K562 (cell line): ENCODE measurements at regions not wholly inside any gene's neighbourhood (a gene's known extent, or its start where the extent isn't known, plus 50 kb on each side); places are given as distances from the start of the nearest gene placed in this dataset.
A peak's percentile ranks its signal among the peaks of the same experiment; 100 is the strongest.

Experiments
- ATAC-seq: fragments of 200-7000 bp; cut with Tn5 transposase; 3 replicates; pipeline ENCODE4 v1.9.1; 2020; ENCODE audit warnings: moderate library complexity
- BruUV-seq: library from RNA; stranded (reverse); fragments of 400-500 nt; replicated peaks from 2 replicates; lab custom pipeline; 2021; lab: Mats Ljungman, UMichigan
- CTCF ChIA-PET: fragments of 300-600 bp; formaldehyde crosslinking; extraction: SDS; loops from one replicate; lab custom pipeline; 2021; ENCODE audit warnings: low intra/inter-chr PET ratio; lab: Yijun Ruan, JAX
- POLR2A ChIA-PET: fragments of 300-600, 350-650 bp; sonication (Branson Sonifier 250); formaldehyde crosslinking; extraction: SDS; loops from one replicate; lab custom pipeline; 2021; ENCODE audit warnings: antibody characterized with exemption, inconsistent platforms; lab: Yijun Ruan, JAX
- DNase-seq, 4 experiments: peaks; one replicate each; pipeline versions ENCODE4 v3.0.0 to v3.0.0-alpha.2; 2011 to 2018; ENCODE audit warnings: low spot score in 3 of 4, mixed read lengths in 3 of 4; ENCODE audit errors: extremely low read depth in 1 of 4
- FAIRE-seq: peaks from 2 replicates; lab custom pipeline; 2011; peaks lifted over from hg19 to GRCh38; lab: Jason Lieb, UNC
- H2AFZ ChIP-seq: 2 replicates; pipeline ENCODE4 v1.6.0; 2011; ENCODE audit warnings: low read depth, low read length, control low read depth, inconsistent platforms
- H3K27ac ChIP-seq: fragments of 200-600 bp; 3 replicates; pipeline ENCODE4 v1.8.0; 2011; ENCODE audit warnings: low read depth, mild to moderate bottlenecking, control low read depth, inconsistent platforms, low read length, moderate library complexity, mixed read lengths; ENCODE audit errors: extremely low read depth
- H3K27me3 ChIP-seq, 2 experiments: fragments of 300-600 bp in 1 of 2; 2 replicates in 1 of 2; 3 replicates in 1 of 2; pipeline versions ENCODE4 v1.6.0 to v1.8.0; 2011; ENCODE audit warnings: inconsistent platforms in 2 of 2, low read length in 2 of 2, mild to moderate bottlenecking in 1 of 2, mixed read lengths in 1 of 2, moderate library complexity in 1 of 2; ENCODE audit not compliant: control insufficient read depth in 2 of 2, insufficient read depth in 2 of 2
- H3K36me3 ChIP-seq: fragments of 300-600 bp; 3 replicates; pipeline ENCODE4 v1.8.0; 2011; ENCODE audit warnings: mild to moderate bottlenecking, low read length, inconsistent platforms; ENCODE audit not compliant: control insufficient read depth, insufficient read depth
- H3K4me1 ChIP-seq, 2 experiments: fragments of 200-600 bp in 1 of 2; replicated peaks in 1 of 2; 2 replicates in 1 of 2; 3 replicates in 1 of 2; pipeline versions ENCODE4 v1.5.1 to v1.8.0; 2011; ENCODE audit warnings: inconsistent platforms in 2 of 2, low read length in 2 of 2, mild to moderate bottlenecking in 1 of 2, mixed read lengths in 1 of 2, moderate library complexity in 1 of 2; ENCODE audit not compliant: control insufficient read depth in 2 of 2, insufficient read depth in 2 of 2
- H3K4me2 ChIP-seq: 2 replicates; pipeline ENCODE4 v1.6.1; 2011; ENCODE audit warnings: low read length, control low read depth, inconsistent platforms, mixed read lengths; ENCODE audit not compliant: insufficient read depth
- H3K4me3 ChIP-seq: fragments of 200-600 bp; sonication (generic), shearing (Covaris generic); 2 replicates; pipeline ENCODE4 v1.5.1; 2016; ENCODE audit warnings: control low read depth, inconsistent platforms
- H3K79me2 ChIP-seq: fragments of 200-600 bp; 3 replicates; pipeline ENCODE4 v1.8.0; 2011; ENCODE audit warnings: low read length, inconsistent platforms; ENCODE audit not compliant: control insufficient read depth, insufficient read depth
- H3K9ac ChIP-seq, 2 experiments: 2 replicates each; pipeline versions ENCODE4 v1.6.0 to v1.6.1; 2011; ENCODE audit warnings: low read depth in 2 of 2, low read length in 2 of 2, control low read depth in 1 of 2, inconsistent platforms in 1 of 2, mild to moderate bottlenecking in 1 of 2, mixed read lengths in 1 of 2; ENCODE audit not compliant: insufficient read depth in 1 of 2
- H3K9me1 ChIP-seq: one replicate; pipeline ENCODE4 v1.6.0; 2011; ENCODE audit warnings: inconsistent platforms, mild to moderate bottlenecking, low read length, moderate library complexity; ENCODE audit not compliant: control insufficient read depth, insufficient read depth
- H3K9me3 ChIP-seq: replicated peaks from 2 replicates; pipeline ENCODE4 v1.5.1; 2011; ENCODE audit warnings: low read depth, low read length, inconsistent platforms; ENCODE audit not compliant: control insufficient read depth, insufficient read depth
- H4K20me1 ChIP-seq: replicated peaks from 2 replicates; pipeline ENCODE4 v1.6.1; 2011; ENCODE audit warnings: low read length, inconsistent platforms, mixed read lengths; ENCODE audit not compliant: control insufficient read depth, insufficient read depth
- MEF2A ChIP-seq: IDR thresholded peaks from 2 replicates; pipeline ENCODE4 v1.6.1; 2011; ENCODE audit warnings: low read depth, mild to moderate bottlenecking, low read length, moderate library complexity; ENCODE audit not compliant: control insufficient read depth
- MEF2D ChIP-seq: conservative IDR thresholded peaks from 2 replicates; pipeline ENCODE4 v1.6.1; 2016; ENCODE audit warnings: low read depth, missing genetic modification characterization, missing compliant biosample characterization
- MGA ChIP-seq: fragments of 450-650 bp; IDR thresholded peaks from 2 replicates; pipeline ENCODE4 v1.6.1; 2016; ENCODE audit warnings: mild to moderate bottlenecking, moderate library complexity
- STAG1 ChIP-seq: sonication (generic); formaldehyde crosslinking; IDR thresholded peaks from 2 replicates; pipeline ENCODE4 v1.5.0; 2020; ENCODE audit warnings: missing genetic modification reagents, borderline replicate concordance
- TBL1XR1 ChIP-seq, 2 experiments: IDR thresholded peaks; 2 replicates each; pipeline ENCODE4 v1.6.1; 2012; ENCODE audit warnings: improper control_type of control experiment in 2 of 2, low read length in 2 of 2, mild to moderate bottlenecking in 1 of 2
- ZBTB1 ChIP-seq: sonication (generic); formaldehyde crosslinking; IDR thresholded peaks from 2 replicates; pipeline ENCODE4 v1.8.1; 2023; ENCODE audit warnings: missing genetic modification reagents, low read depth, mild to moderate bottlenecking, borderline replicate concordance
- WGBS: fragments of 100-300 bp; shearing (Covaris generic); methylation state at CpG from one replicate; pipeline ENCODE4 v1.1.6; 2016; ENCODE audit warnings: low coverage, mixed read lengths; ENCODE audit not compliant: insufficient coverage; ENCODE audit errors: missing lambda C conversion rate; 5-methylcytosine and 5-hydroxymethylcytosine counted together
- in situ Hi-C: fragments of 300-500 bp; cut with MboI; formaldehyde crosslinking; loops from 4 replicates; pipeline ENCODE4 v1.15.0; 2018; ENCODE audit warnings: inconsistent platforms, mixed read lengths
- intact Hi-C: fragments of 100-400 bp; cut with micrococcal nuclease; formaldehyde crosslinking; loops from 2 replicates; pipeline ENCODE4 v1.14.2; 2022

DNA sequence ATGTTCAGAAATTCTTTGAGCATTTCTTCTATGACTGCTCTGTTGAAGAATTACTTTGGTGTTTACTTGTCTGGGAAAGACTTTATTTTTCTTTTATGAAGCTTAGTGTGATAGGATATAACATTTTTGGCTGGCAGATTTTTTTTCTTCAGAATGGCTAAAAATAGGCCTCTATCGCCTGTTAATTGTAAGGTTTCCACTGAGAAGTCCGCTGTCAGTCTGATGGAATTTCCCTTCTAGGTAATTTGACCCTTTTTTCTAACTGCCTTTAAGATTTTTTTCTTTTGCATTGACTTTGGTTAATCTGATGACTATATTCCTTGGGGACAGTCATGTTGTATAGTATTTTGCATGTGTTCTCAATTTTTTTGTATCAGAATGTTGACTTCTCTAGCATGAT, 590.7 kb downstream of the ADCYAP1 start:
- FAIRE-seq: no peak
- BruUV-seq: no TSS peak
- H3K79me2 ChIP-seq: no peaks in the 10 kb centered on the region

DNA sequence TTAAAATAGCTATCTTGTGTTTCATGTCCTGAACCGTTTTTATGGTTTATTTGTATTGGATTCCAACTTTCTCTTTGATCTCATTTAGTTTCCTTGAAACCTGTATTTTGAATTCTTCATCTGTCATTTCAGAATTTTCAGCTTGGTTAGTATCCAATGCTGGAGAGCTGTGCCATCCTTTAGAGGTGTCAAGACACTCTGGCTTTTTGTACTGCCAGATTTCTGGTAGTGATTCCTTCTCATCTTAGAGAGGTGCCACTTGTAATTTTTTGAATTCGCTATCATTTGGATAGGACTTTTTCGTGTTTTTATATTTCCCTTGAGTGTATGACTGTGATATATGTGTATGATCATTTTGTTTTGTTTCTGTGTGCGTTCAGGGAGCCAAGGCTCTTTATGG, 591.4 kb downstream of the ADCYAP1 start:
- Histone ChIP-seq H3K4me3 (no peak overlapping the region), H3K36me3 (no peaks in the 10 kb centered on the region), H3K4me1 (no peaks in the 10 kb centered on the region), H3K79me2 (no peaks in the 10 kb centered on the region), H3K9me1 (no peaks in the 10 kb centered on the region), H4K20me1 (no peaks in the 10 kb centered on the region), H2AFZ (no peak overlapping the region), H3K4me2 (no peak overlapping the region), H3K9ac (no peak overlapping the region), H3K27me3 (no peaks in the 10 kb centered on the region), H3K27ac (no peak overlapping the region), H3K9me3 (no peaks in the 10 kb centered on the region)
- no TSS peak for BruUV-seq
- 12% methylated on average over 4 of the region's 4 CpGs for WGBS
- ChIA-PET POLR2A (interaction anchor here (0.6 kb wide), 1 partner anchor 902 kb away, joined by 4 read pairs; no protein-coding TSS in a partner anchor), CTCF (no interaction called here)
- ATAC-seq (no peak), DNase-seq (no peak), FAIRE-seq (no peak)
- intact Hi-C loops: loop anchor here (10.0 kb wide), 1 partner anchor 631 kb away; no protein-coding TSS in a partner anchor
- in situ Hi-C loops: no loop called here
- TF ChIP-seq STAG1 (CRISPR knock-in tag) (no peak), MGA (no peak), ZBTB1 (CRISPR knock-in tag) (no peak)

More for the DNA sequence above, 590.7 kb downstream of the ADCYAP1 start:
- TF ChIP-seq MEF2D (peak; percentile 93), MEF2A (peak; percentile 79; the same call in 1 of the 2 replicates), TBL1XR1 (IDR thresholded peaks at IDR 0.05; ENCODE audit: low read length in 2 of 2) (no peak)
- intact Hi-C loops: loop anchor here (10.0 kb wide), 1 partner anchor 631 kb away; no protein-coding TSS in a partner anchor
- Histone ChIP-seq H3K36me3 (no peaks in the 10 kb centered on the region), H3K27me3 (no peaks in the 10 kb centered on the region), H3K4me3 (no peak overlapping the region), H3K27ac (no peak overlapping the region), H2AFZ (no peak overlapping the region), H4K20me1 (no peaks in the 10 kb centered on the region), H3K4me1 (no peaks in the 10 kb centered on the region), H3K4me2 (no peak overlapping the region), H3K9ac (no peak overlapping the region), H3K9me1 (no peaks in the 10 kb centered on the region), H3K9me3 (no peaks in the 10 kb centered on the region)
- 50% methylated on average over 2 of the region's 2 CpGs for WGBS
- POLR2A ChIA-PET: no interaction called here
- in situ Hi-C loops: no loop called here
- DNase-seq (no peak), ATAC-seq (no peak)
- CTCF ChIA-PET: no interaction called here
